Gastroesophageal sphincter (tissue), 3 donors: ENCODE measurements at regions not wholly inside any gene's neighbourhood (a gene's known extent, or its start where the extent isn't known, plus 50 kb on each side); places are given as distances from the start of the nearest gene placed in this dataset.

Experiments used
- CTCF ChIP-seq, 4 experiments: fragments of 200-600 bp in 2 of 4; fragments of 450-650 bp in 2 of 4; sonication (generic) in 1 of 4; IDR thresholded peaks; one replicate each; pipeline ENCODE4 v1.5.1; 2017 to 2019; ENCODE audit warnings: antibody characterized with exemption in 4 of 4, mild to moderate bottlenecking in 2 of 4, moderate library complexity in 2 of 4
- EP300 ChIP-seq: sonication (generic); formaldehyde crosslinking; IDR thresholded peaks from one replicate; pipeline ENCODE4 v1.6.1; 2017; ENCODE audit warnings: antibody characterized with exemption, mild to moderate bottlenecking
- POLR2A ChIP-seq, 2 donors: fragments of 450-650 bp; IDR thresholded peaks; one replicate each; pipeline ENCODE4 v1.6.1; 2017; ENCODE audit warnings: antibody characterized with exemption in 2 of 2, mild to moderate bottlenecking in 2 of 2, moderate library complexity in 1 of 2

- TF ChIP-seq EP300, result no peak
- TF ChIP-seq POLR2A (IDR thresholded peaks at IDR 0.05), result no peak
- no peak for TF ChIP-seq CTCF (IDR thresholded peaks at IDR 0.05)
Measured at GRCh38 chr10:128896116-128896795, 570.8 kb upstream of the MGMT start.
